ENCODE measurements at regions not wholly inside any gene's neighbourhood (a gene's known extent, or its start where the extent isn't known, plus 50 kb on each side); places are given as distances from the start of the nearest gene placed in this dataset.

DNA sequence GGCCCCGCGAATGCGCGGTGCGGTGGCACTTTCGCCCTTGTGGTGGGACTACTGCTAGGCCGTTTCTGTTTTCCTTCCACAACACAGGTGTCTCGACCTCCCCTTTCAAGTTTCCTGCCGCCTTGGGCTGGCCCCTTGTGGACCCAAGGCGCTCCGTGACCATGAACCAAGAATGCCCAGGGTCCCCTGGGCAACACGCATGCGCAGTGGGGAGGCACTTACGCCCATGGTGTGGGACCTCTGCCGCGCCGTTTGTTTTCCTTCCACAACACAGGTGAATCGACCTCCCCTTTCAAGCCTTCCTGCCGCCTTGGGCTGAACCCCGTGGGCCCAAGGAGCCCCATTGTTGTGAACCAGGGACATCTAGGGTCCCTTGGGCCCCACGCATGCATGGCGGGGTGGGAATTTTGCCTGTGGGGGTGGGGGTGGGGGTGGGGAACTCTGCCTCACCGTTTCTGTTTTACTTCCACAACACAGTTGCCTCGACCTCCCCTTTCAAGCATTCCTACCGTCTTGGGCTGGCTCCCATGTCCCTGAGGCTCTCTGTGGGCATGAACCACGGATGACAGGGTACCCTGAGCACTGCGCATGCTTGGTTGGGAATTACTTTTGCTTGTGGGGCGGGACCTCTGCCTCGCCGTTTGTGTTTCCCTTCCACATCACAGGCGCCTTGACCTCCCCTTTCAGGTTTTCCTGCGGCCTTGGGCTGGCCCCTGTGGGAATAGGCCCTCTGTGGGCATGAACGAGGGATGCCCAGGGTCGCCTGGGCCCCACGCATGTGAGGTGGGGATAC is 355.1 kb downstream of the ALG10 start:
- no peak for DNase-seq (ENCODE audit: low read depth)

GRCh38 chr12:34379142-34379541 is 356.8 kb downstream of the ALG10 start:
- no peak for DNase-seq (ENCODE audit: low read depth)

DNA sequence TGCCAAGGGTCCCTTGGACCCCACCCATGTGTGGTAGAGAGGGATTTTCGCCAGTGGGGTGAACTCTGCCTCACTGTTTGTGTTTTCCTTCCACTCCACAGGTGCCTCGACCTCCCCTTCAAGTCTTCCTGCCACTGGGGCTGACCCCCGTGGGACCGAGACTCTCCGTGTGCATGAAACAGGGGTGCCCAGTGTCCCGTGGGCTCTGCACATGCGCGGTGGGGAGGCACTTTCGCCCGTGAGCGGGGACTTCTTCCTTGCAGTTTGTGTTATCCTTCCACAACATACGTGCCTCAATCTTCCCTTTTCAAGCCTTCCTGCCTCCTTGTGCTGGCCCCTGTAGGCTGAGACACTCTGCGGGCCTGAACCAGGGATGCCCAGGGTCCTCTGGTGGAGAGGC is 362.4 kb downstream of the ALG10 start:
- no peak for DNase-seq (ENCODE audit: low read depth)

DNA sequence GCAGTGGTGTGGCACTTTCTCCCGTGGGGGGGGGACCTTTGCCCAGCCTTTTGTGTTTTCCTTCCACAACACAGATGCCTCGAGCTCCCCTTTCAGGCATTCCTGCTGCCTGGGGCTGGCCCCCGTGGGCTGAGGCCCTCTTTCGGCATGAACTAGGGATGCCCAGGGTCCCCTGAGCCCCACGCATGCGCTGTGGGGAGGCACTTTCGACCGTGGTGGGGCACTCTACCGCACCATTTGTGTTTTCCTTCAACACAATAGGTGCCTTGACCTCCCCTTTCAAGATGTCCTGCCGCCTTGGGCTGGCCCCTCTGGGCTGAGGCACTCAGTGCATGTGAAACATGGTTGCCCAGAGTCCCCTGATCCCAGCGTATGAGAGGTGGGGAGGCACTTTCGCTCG is 363.7 kb downstream of the ALG10 start:
- no peak for DNase-seq (ENCODE audit: low read depth)

DNA sequence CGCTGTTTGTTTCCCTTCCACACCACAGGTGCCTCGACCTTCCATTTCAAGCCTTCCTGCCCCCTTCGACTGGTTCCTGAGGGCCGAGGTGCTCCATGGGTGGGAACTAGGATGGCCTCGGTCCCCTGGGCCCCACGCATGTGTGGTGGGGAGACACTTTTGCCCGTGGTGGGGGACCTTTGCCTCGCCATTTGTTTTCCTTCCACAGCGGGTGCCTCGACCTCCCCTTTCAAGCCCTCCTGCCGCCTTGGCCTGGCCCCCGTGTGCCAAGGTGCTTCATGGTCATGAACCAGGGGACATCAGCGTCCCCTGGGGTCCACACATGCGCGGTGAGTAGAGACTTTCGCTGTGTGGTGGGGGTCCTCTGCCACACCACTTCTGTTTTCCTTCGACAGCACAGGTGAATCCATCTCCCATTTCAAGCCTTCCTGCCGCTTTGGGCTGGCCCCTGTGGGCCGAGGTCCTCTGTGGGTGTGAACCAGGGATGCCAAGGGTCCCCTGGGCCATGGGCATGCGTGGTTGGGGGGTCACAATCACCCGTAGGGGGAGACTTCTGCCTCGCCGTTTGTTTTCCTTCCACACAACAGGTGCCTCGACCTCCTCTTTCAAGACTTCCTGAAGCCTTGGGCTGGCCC is 364.4 kb downstream of the ALG10 start:
- DNase-seq (ENCODE audit: low read depth), result no peak

- DNase-seq (ENCODE audit: low read depth), result no peak
These were observed 365.7 kb downstream of the ALG10 start for GRCh38 chr12:34387711-34388635.

GRCh38 chr12:34388636-34389377 is 366.5 kb downstream of the ALG10 start:
- DNase-seq (ENCODE audit: low read depth), result no peak

DNA sequence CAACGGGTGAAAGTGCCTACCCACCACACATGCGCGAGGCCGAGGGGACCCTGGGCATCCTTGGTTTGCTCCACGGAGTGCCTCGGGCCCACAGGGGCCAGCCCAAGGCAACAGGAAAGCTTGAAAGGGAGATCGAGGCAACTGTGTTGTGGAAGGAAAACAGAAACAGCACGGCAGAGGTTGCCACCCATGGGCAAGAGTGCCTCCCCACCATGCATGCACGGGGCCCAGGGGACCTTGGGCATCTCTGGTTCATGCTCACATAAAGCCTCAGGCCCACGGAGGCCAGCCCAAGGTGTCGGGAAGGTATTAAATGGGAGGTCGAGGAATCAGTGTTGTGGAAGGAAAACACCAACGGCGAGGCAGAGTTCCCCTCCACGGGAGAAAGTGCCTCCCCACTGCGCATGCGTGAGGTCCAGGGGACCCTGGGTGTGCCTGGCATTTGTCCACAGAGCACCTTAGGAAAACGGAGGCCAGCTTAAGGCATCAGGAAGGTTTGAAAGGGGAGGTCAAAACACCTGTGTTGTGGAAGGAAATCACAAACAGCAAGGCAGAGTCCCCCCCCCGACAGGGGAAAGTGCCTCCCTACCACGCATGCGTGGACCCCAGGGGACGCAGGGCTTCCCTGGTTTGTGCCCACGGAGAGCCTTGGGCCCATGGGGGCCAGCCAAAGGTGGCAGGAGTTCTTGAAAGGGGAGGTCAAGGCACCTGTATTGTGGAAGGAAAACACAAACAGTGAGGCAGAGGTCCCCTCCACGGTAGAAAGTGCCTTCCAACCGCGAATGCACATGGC is 367.3 kb downstream of the ALG10 start:
- DNase-seq (ENCODE audit: low read depth), result no peak

- no peak for DNase-seq (ENCODE audit: low read depth)
These were observed 368.0 kb downstream of the ALG10 start for GRCh38 chr12:34390171-34390841.

GRCh38 chr12:34390846-34391700 is 368.8 kb downstream of the ALG10 start:
- DNase-seq (ENCODE audit: low read depth), result no peak

DNA sequence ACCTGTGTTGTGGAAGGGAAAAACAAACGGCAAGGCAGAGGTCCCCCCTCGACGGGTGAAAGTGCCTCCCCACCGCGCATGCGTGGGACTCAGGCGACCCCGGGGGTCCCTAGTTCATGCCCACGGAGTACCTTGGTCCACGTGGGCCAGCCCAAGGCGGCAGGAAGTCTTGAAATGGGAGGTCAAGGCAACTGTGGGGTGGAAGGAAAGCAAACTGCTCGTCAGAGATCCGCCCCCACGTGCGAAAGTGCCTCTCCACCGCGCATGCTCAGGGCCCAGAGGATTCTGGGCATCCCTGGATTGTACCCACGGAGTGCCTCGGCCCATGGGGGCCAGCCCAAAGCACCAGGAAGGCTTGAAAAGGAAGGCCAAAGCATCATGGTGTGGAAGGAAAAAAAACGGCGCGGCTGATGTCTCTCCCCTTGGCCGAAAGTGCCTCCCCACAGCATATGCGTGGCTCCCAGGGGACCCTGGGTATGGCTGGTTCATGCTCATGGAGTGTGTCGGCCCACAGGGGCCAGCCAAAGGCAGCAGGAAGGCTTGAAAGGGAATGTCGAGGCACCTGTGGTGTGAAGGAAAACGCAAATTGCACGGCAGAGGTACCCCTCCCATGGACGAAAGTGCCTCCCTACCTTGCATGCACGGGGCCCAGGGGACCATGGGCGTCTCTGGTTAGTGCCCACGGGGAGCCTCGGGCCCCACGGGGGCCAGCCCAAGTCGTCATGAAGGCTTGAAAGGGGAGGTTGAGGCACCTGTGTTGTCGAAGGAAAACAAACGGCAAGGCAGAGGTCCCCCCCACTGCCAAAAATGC is 369.7 kb downstream of the ALG10 start:
- DNase-seq (ENCODE audit: low read depth), result no peak

GRCh38 chr12:34392741-34393085 is 370.4 kb downstream of the ALG10 start:
- DNase-seq (ENCODE audit: low read depth), result no peak

- DNase-seq (ENCODE audit: low read depth), result no peak
These were observed 371.0 kb downstream of the ALG10 start for GRCh38 chr12:34393086-34393820.

GRCh38 chr12:34393821-34394150 is 371.5 kb downstream of the ALG10 start:
- no peak for DNase-seq (ENCODE audit: low read depth)

GRCh38 chr12:34394211-34395055 is 372.1 kb downstream of the ALG10 start:
- no peak for DNase-seq (ENCODE audit: low read depth)

- no peak for DNase-seq (ENCODE audit: low read depth)
These were observed 373.0 kb downstream of the ALG10 start for GRCh38 chr12:34395056-34396005.

Measured in EH (cell line).